ENCODE measurements at regions not wholly inside any gene's neighbourhood (a gene's known extent, or its start where the extent isn't known, plus 50 kb on each side); places are given as distances from the start of the nearest gene placed in this dataset.

GRCh38 chr3:30952786-30953185 is 58.3 kb upstream of the GADL1 start:
- H2BK120ac ChIP-seq (ENCODE audit: low read depth, low read length, poor library complexity, severe bottlenecking) = no peak overlapping the region
- H3K79me1 ChIP-seq (ENCODE audit: insufficient read depth, low read depth, low read length, poor library complexity, severe bottlenecking) = no peaks in the 10 kb centered on the region
- H3K4me2 ChIP-seq (ENCODE audit: insufficient read depth, insufficient read length, low read length) = no peak overlapping the region
- peaks cover 11% of the 10 kb centered on the region in 2 experiments for H3K4me1 Mint-ChIP-seq
- no peak for DNase-seq
- H3K27me3 Mint-ChIP-seq (ENCODE audit: low read depth) = no peaks in the 10 kb centered on the region
- no peak overlapping the region for H3K27ac Mint-ChIP-seq
- no peaks in the 10 kb centered on the region for H3K79me2 ChIP-seq (ENCODE audit: insufficient read depth, low read length)
- no peak overlapping the region for H3K23ac ChIP-seq (ENCODE audit: insufficient read length, low read depth, low read length)
- H3K27ac ChIP-seq (ENCODE audit: insufficient read length, low read depth, low read length) = no peak overlapping the region
- no peak overlapping the region for H3K14ac ChIP-seq (ENCODE audit: insufficient read depth, low read length)
- no peak overlapping the region for H4K5ac ChIP-seq (ENCODE audit: insufficient read length, low read depth, low read length)
- peaks cover 0 to 2% of the 10 kb centered on the region in 2 experiments; a peak in 1 of 5 replicates for H3K9me3 Mint-ChIP-seq
- H4K20me1 ChIP-seq (ENCODE audit: control insufficient read depth, insufficient read depth, insufficient read length) = no peaks in the 10 kb centered on the region
- no peaks in the 10 kb centered on the region for H3K9me3 ChIP-seq (ENCODE audit: control insufficient read depth, low read depth, low read length)
- no peak overlapping the region for H2BK20ac ChIP-seq (ENCODE audit: low read depth, low read length, poor library complexity, severe bottlenecking)
- no peaks in the 10 kb centered on the region for H3K27me3 ChIP-seq (ENCODE audit: insufficient read depth, low read length)
- H3K56ac ChIP-seq (ENCODE audit: insufficient read length, low read depth, low read length) = no peak overlapping the region
- no peaks in the 10 kb centered on the region for H3K4me1 ChIP-seq (ENCODE audit: insufficient read depth, low read length)
- no peak overlapping the region for H3K18ac ChIP-seq (ENCODE audit: insufficient read length, low read depth, low read length)
- H3K4me3 Mint-ChIP-seq = no peak overlapping the region
- H2AFZ ChIP-seq (ENCODE audit: low read length) = no peak overlapping the region
- no peak overlapping the region for H2BK12ac ChIP-seq (ENCODE audit: insufficient read length, low read depth, low read length)
- H4K91ac ChIP-seq (ENCODE audit: insufficient read length, low read depth, low read length) = no peak overlapping the region
- H2BK15ac ChIP-seq (ENCODE audit: low read depth, low read length) = no peak overlapping the region
- WGBS (ENCODE audit: extremely low coverage, insufficient read length, low lambda C conversion rate) = no CpG with 5 or more reads among the region's 3 CpGs
- H3K4ac ChIP-seq (ENCODE audit: low read depth, low read length) = no peak overlapping the region
- no peaks in the 10 kb centered on the region for H3K36me3 Mint-ChIP-seq (ENCODE audit: insufficient read depth in 1 of 3, low read depth in 3 of 3)
- no peak overlapping the region for H2AK5ac ChIP-seq (ENCODE audit: insufficient read length, low read length)
- no peak overlapping the region for H3T11ph ChIP-seq (ENCODE audit: low read length)
- H2BK5ac ChIP-seq (ENCODE audit: insufficient read length, low read length) = no peak overlapping the region
- no peak overlapping the region for H3K9ac ChIP-seq (ENCODE audit: extremely low read depth, insufficient read length, low read length)
- no peaks in the 10 kb centered on the region for H3K23me2 ChIP-seq (ENCODE audit: insufficient read length, low read depth, low read length, poor library complexity, severe bottlenecking)
- TF ChIP-seq, protein P1, sequence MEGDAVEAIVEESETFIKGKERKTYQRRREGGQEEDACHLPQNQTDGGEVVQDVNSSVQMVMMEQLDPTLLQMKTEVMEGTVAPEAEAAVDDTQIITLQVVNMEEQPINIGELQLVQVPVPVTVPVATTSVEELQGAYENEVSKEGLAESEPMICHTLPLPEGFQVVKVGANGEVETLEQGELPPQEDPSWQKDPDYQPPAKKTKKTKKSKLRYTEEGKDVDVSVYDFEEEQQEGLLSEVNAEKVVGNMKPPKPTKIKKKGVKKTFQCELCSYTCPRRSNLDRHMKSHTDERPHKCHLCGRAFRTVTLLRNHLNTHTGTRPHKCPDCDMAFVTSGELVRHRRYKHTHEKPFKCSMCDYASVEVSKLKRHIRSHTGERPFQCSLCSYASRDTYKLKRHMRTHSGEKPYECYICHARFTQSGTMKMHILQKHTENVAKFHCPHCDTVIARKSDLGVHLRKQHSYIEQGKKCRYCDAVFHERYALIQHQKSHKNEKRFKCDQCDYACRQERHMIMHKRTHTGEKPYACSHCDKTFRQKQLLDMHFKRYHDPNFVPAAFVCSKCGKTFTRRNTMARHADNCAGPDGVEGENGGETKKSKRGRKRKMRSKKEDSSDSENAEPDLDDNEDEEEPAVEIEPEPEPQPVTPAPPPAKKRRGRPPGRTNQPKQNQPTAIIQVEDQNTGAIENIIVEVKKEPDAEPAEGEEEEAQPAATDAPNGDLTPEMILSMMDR (conservative IDR thresholded peaks at IDR 0.05) = no peak
- no peak overlapping the region for H4K8ac ChIP-seq (replicated peaks; ENCODE audit: insufficient read length, low read depth, low read length)
